Ishikawa (cell line): ENCODE measurements at regions not wholly inside any gene's neighbourhood (a gene's known extent, or its start where the extent isn't known, plus 50 kb on each side); places are given as distances from the start of the nearest gene placed in this dataset.

Source experiments
- CEBPB ChIP-seq: IDR thresholded peaks from 2 replicates; pipeline ENCODE4 v1.6.1; 2012
- CREB1 ChIP-seq: IDR thresholded peaks from 2 replicates; pipeline ENCODE4 v1.6.1; 2012; ENCODE audit warnings: low read depth
- EGR1 ChIP-seq: IDR thresholded peaks from 2 replicates; pipeline ENCODE4 v1.6.1; 2012
- EP300 ChIP-seq: IDR thresholded peaks from 2 replicates; pipeline ENCODE4 v1.6.1; 2012; ENCODE audit warnings: borderline replicate concordance
- FOXM1 ChIP-seq: IDR thresholded peaks from 2 replicates; pipeline ENCODE4 v1.6.1; 2012; ENCODE audit warnings: low read depth, borderline replicate concordance
- MAX ChIP-seq: IDR thresholded peaks from 2 replicates; pipeline ENCODE4 v1.6.1; 2012
- NFIC ChIP-seq: IDR thresholded peaks from 2 replicates; pipeline ENCODE4 v1.6.1; 2012
- RAD21 ChIP-seq: IDR thresholded peaks from 2 replicates; pipeline ENCODE4 v1.6.1; 2012; ENCODE audit warnings: low read depth
- TAF1 ChIP-seq: IDR thresholded peaks from 2 replicates; pipeline ENCODE4 v1.6.1; 2012; ENCODE audit warnings: low read depth, mild to moderate bottlenecking
- TCF12 ChIP-seq: IDR thresholded peaks from 2 replicates; pipeline ENCODE4 v1.6.1; 2012; ENCODE audit warnings: low read depth
- TEAD4 ChIP-seq: IDR thresholded peaks from 2 replicates; pipeline ENCODE4 v1.6.1; 2012
- YY1 ChIP-seq: IDR thresholded peaks from 2 replicates; pipeline ENCODE4 v1.6.1; 2012; ENCODE audit warnings: low read depth
- ZBTB7A ChIP-seq: IDR thresholded peaks from 2 replicates; pipeline ENCODE4 v1.6.1; 2012; ENCODE audit warnings: low read depth
- TF ChIP-seq, protein P1 (sequence below): IDR thresholded peaks from 2 replicates; pipeline ENCODE4 v1.6.1; 2012
- TF ChIP-seq, protein P2 (sequence below): IDR thresholded peaks from 2 replicates; pipeline ENCODE4 v1.6.1; 2012; ENCODE audit warnings: low read depth, mild to moderate bottlenecking

DNA sequence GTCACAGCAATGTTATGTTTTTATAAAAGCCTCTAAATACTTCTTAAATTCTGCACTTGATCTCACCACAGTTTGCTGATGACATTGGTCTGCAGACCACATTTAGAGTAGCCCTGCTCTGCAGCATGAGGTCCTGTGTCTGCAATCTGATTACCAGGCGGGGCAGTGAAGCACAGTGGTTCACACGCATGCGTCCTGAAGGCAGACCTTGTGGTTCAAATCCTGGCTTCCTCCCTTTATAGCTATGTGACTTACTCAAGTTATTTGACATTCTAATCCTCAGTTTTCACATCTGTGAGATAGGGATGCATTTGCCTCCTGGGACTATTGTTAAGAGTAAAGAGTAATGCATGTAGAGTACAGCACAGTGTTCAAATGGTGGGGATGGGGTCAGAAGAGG lies 50.3 kb downstream of the BMAL2 start:
- TF ChIP-seq YY1 (no peak), RAD21 (no peak), FOXM1 (no peak), EP300 (no peak), CREB1 (no peak)
- TF ChIP-seq, protein P1, sequence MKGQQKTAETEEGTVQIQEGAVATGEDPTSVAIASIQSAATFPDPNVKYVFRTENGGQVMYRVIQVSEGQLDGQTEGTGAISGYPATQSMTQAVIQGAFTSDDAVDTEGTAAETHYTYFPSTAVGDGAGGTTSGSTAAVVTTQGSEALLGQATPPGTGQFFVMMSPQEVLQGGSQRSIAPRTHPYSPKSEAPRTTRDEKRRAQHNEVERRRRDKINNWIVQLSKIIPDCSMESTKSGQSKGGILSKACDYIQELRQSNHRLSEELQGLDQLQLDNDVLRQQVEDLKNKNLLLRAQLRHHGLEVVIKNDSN: no peak

GRCh38 chr12:27383429-27384260 lies 51.0 kb downstream of the BMAL2 start:
- TF ChIP-seq NFIC (no peak), RAD21 (peak; percentile 83)

- TF ChIP-seq TEAD4: no peak
- TF ChIP-seq, protein P1: no peak
- no peak for TF ChIP-seq EP300
- no peak for TF ChIP-seq NFIC
- TF ChIP-seq EGR1: no peak
- no peak for TF ChIP-seq CREB1
- TF ChIP-seq CEBPB: no peak
- TF ChIP-seq RAD21: no peak
- no peak for TF ChIP-seq TAF1
Observed at GRCh38 chr12:27384261-27384590, 51.6 kb downstream of the BMAL2 start.

DNA sequence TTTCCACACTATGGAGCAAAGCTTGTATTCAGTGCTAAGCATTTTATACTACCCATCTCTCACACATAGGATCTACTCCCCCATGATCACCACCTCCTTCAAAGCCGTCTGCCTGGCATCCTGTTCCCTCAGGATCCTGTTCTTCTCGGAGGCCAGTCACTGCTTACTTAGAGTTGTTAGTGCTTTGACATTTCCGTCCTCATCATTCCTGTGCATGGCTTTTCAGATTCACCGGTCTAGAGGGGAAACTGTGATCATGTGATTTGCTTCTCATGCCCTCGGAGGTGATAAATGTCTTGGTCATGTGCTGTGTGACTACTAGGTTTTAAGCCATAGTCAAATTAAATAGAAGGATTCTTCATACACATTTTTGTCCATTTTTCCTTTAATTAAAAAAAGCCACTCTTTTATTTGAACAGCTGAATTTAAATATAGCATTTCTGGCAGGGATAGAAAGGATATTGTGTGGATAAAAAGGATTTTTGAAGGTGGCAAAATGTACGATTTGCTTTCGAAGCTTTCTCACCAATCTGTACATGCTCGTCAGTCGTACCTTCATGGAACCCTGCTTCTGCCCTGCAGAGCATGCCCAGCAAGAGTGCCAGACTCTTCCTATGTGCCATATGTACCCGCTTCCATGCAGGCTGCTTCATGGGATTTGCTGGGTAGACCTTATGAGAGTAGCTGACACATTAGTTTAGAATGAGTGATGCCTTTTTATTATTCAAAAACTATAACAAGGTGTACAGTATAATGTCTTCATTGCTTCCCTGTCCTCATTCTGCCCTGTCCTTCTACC lies 53.3 kb downstream of the BMAL2 start:
- TF ChIP-seq, protein P2, sequence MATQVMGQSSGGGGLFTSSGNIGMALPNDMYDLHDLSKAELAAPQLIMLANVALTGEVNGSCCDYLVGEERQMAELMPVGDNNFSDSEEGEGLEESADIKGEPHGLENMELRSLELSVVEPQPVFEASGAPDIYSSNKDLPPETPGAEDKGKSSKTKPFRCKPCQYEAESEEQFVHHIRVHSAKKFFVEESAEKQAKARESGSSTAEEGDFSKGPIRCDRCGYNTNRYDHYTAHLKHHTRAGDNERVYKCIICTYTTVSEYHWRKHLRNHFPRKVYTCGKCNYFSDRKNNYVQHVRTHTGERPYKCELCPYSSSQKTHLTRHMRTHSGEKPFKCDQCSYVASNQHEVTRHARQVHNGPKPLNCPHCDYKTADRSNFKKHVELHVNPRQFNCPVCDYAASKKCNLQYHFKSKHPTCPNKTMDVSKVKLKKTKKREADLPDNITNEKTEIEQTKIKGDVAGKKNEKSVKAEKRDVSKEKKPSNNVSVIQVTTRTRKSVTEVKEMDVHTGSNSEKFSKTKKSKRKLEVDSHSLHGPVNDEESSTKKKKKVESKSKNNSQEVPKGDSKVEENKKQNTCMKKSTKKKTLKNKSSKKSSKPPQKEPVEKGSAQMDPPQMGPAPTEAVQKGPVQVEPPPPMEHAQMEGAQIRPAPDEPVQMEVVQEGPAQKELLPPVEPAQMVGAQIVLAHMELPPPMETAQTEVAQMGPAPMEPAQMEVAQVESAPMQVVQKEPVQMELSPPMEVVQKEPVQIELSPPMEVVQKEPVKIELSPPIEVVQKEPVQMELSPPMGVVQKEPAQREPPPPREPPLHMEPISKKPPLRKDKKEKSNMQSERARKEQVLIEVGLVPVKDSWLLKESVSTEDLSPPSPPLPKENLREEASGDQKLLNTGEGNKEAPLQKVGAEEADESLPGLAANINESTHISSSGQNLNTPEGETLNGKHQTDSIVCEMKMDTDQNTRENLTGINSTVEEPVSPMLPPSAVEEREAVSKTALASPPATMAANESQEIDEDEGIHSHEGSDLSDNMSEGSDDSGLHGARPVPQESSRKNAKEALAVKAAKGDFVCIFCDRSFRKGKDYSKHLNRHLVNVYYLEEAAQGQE: no peak
- TF ChIP-seq TEAD4 (no peak), MAX (no peak), TAF1 (no peak), EGR1 (no peak), TCF12 (no peak), CEBPB (no peak), YY1 (no peak), ZBTB7A (no peak), CREB1 (no peak), NFIC (no peak)

DNA sequence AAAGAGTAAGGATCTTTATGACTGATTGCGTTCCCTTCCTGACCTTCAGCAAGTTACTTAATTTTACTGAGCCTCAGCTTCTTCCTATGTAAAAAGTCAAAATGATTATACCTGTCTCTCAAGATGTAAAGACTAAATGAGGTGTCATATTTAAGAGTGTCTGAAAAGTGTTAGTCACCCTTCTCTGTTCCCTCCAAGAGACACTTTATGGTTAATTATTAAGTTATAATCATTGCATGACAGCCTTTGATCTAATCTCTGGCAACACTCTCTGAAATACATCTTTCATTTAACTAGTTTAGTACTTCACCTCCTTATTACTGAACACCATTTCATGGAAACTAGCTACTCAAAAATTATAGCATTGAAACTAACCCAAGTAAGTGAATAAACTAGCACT lies 54.8 kb downstream of the BMAL2 start:
- TF ChIP-seq TAF1 (no peak), FOXM1 (no peak), RAD21 (no peak), TEAD4 (no peak), EGR1 (no peak), TCF12 (no peak), MAX (no peak)
- TF ChIP-seq, protein P1: no peak

DNA sequence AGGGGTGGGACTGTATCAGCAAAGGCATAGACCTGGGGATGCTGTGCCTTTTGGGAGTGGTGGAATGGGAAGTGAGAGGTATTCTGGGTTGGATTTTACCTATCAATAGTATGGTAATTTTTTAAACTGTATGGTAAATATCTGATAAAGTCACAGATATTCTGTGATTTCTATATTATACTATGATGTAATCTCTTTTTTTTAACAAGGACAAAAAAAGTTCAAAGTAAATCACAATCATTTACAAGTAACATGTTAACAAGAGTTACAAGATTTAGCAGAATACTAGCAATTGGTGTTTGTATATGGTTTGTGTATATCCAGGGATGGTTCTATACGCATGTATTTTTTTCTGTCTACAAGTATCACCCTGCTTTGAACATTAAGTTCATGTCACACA lies 56.0 kb downstream of the BMAL2 start:
- TF ChIP-seq TCF12 (no peak), FOXM1 (no peak), TAF1 (no peak), MAX (no peak), EP300 (no peak), YY1 (no peak), TEAD4 (no peak), EGR1 (no peak), ZBTB7A (no peak), NFIC (no peak), RAD21 (no peak), CEBPB (no peak), CREB1 (no peak)
- TF ChIP-seq, protein P2: no peak
- TF ChIP-seq, protein P1: no peak
